Activated T-cell treated with anti-CD3 and anti-CD28 coated beads, Interleukin-2, amount 50 U/mL, for 24 hours (primary cell): ENCODE measurements at regions not wholly inside any gene's neighbourhood (a gene's known extent, or its start where the extent isn't known, plus 50 kb on each side); places are given as distances from the start of the nearest gene placed in this dataset.

ENCODE experiments used
- DNase-seq: peaks from one replicate; pipeline ENCODE4 v3.0.0-alpha.2; 2020
- H3K27ac Mint-ChIP-seq: 2 replicates; pipeline ENCODE4 v1.8.0; 2020; ENCODE audit warnings: mild to moderate bottlenecking, mixed read lengths
- H3K27me3 Mint-ChIP-seq: 2 replicates; pipeline ENCODE4 v1.8.0; 2020; ENCODE audit warnings: mixed read lengths
- H3K36me3 Mint-ChIP-seq: 2 replicates; pipeline ENCODE4 v1.8.0; 2020; ENCODE audit warnings: low read depth, mixed read lengths
- H3K4me1 Mint-ChIP-seq: 2 replicates; pipeline ENCODE4 v1.8.0; 2020; ENCODE audit warnings: low read depth, mixed read lengths
- H3K4me3 Mint-ChIP-seq: 2 replicates; pipeline ENCODE4 v1.8.0; 2020; ENCODE audit warnings: mild to moderate bottlenecking, moderate library complexity, mixed read lengths
- H3K9me3 Mint-ChIP-seq: 2 replicates; pipeline ENCODE4 v1.8.0; 2020; ENCODE audit warnings: mixed read lengths

GRCh38 chr10:3016016-3016415 is 51.3 kb upstream of the PFKP start:
- Mint-ChIP-seq H3K27me3 (peaks cover 38% of the 10 kb centered on the region), H3K36me3 (no peaks in the 10 kb centered on the region), H3K27ac (no peak overlapping the region), H3K4me3 (no peak overlapping the region), H3K4me1 (no peaks in the 10 kb centered on the region), H3K9me3 (peaks cover 2% of the 10 kb centered on the region)
- no peak for DNase-seq

GRCh38 chr10:3014968-3015367 is 52.4 kb upstream of the PFKP start:
- Mint-ChIP-seq H3K9me3 (peaks cover 2% of the 10 kb centered on the region), H3K36me3 (no peaks in the 10 kb centered on the region), H3K4me1 (no peaks in the 10 kb centered on the region), H3K27ac (no peak overlapping the region), H3K27me3 (peaks cover 42% of the 10 kb centered on the region), H3K4me3 (no peak overlapping the region)
- no peak for DNase-seq

- Mint-ChIP-seq H3K4me3 (no peak overlapping the region), H3K9me3 (peaks cover 2% of the 10 kb centered on the region), H3K36me3 (no peaks in the 10 kb centered on the region), H3K27me3 (peaks cover 66% of the 10 kb centered on the region), H3K4me1 (no peaks in the 10 kb centered on the region), H3K27ac (no peak overlapping the region)
- no peak for DNase-seq
These were observed 55.1 kb upstream of the PFKP start for GRCh38 chr10:3012223-3012622.

GRCh38 chr10:3010816-3011460 is 56.4 kb upstream of the PFKP start:
- no peaks in the 10 kb centered on the region for H3K36me3 Mint-ChIP-seq
- no peaks in the 10 kb centered on the region for H3K4me1 Mint-ChIP-seq
- peaks cover 74% of the 10 kb centered on the region for H3K27me3 Mint-ChIP-seq
- H3K4me3 Mint-ChIP-seq = no peak overlapping the region
- no peak overlapping the region for H3K27ac Mint-ChIP-seq
- peaks cover 2% of the 10 kb centered on the region for H3K9me3 Mint-ChIP-seq
- DNase-seq = no peak

- Mint-ChIP-seq H3K27ac (no peak overlapping the region), H3K4me3 (no peak overlapping the region), H3K4me1 (no peaks in the 10 kb centered on the region), H3K9me3 (peaks cover 2% of the 10 kb centered on the region), H3K27me3 (peaks cover 75% of the 10 kb centered on the region), H3K36me3 (no peaks in the 10 kb centered on the region)
- DNase-seq = no peak
These were observed 57.0 kb upstream of the PFKP start for GRCh38 chr10:3010334-3010733.

GRCh38 chr10:3009341-3009740 is 58.0 kb upstream of the PFKP start:
- H3K4me3 Mint-ChIP-seq = no peak overlapping the region
- H3K9me3 Mint-ChIP-seq = peaks cover 2% of the 10 kb centered on the region
- no peak overlapping the region for H3K27ac Mint-ChIP-seq
- no peaks in the 10 kb centered on the region for H3K4me1 Mint-ChIP-seq
- no peaks in the 10 kb centered on the region for H3K36me3 Mint-ChIP-seq
- no peak for DNase-seq
- H3K27me3 Mint-ChIP-seq = peaks cover 70% of the 10 kb centered on the region

GRCh38 chr10:3008518-3009195 is 58.7 kb upstream of the PFKP start:
- Mint-ChIP-seq H3K27me3 (peaks cover 70% of the 10 kb centered on the region), H3K9me3 (peaks cover 2% of the 10 kb centered on the region), H3K4me3 (no peak overlapping the region), H3K27ac (no peak overlapping the region), H3K4me1 (no peaks in the 10 kb centered on the region), H3K36me3 (no peaks in the 10 kb centered on the region)
- no peak for DNase-seq

GRCh38 chr10:3006607-3007006 is 60.7 kb upstream of the PFKP start:
- H3K27me3 Mint-ChIP-seq = peaks cover 49% of the 10 kb centered on the region
- no peak for DNase-seq
- H3K27ac Mint-ChIP-seq = no peak overlapping the region
- no peaks in the 10 kb centered on the region for H3K36me3 Mint-ChIP-seq
- H3K9me3 Mint-ChIP-seq = no peaks in the 10 kb centered on the region
- H3K4me3 Mint-ChIP-seq = no peak overlapping the region
- H3K4me1 Mint-ChIP-seq = peaks cover 10% of the 10 kb centered on the region

- H3K27me3 Mint-ChIP-seq = peaks cover 45% of the 10 kb centered on the region
- peaks cover 10% of the 10 kb centered on the region for H3K4me1 Mint-ChIP-seq
- no peak for DNase-seq
- no peak overlapping the region for H3K27ac Mint-ChIP-seq
- H3K36me3 Mint-ChIP-seq = no peaks in the 10 kb centered on the region
- H3K4me3 Mint-ChIP-seq = no peak overlapping the region
- no peaks in the 10 kb centered on the region for H3K9me3 Mint-ChIP-seq
These were observed 61.3 kb upstream of the PFKP start for GRCh38 chr10:3006093-3006492.

- no peak overlapping the region for H3K4me3 Mint-ChIP-seq
- peaks cover 11% of the 10 kb centered on the region for H3K27me3 Mint-ChIP-seq
- H3K4me1 Mint-ChIP-seq = peaks cover 13% of the 10 kb centered on the region
- no peak overlapping the region for H3K27ac Mint-ChIP-seq
- DNase-seq = no peak
- no peaks in the 10 kb centered on the region for H3K36me3 Mint-ChIP-seq
- no peaks in the 10 kb centered on the region for H3K9me3 Mint-ChIP-seq
These were observed 65.0 kb upstream of the PFKP start for GRCh38 chr10:3002304-3002703.

- no peaks in the 10 kb centered on the region for H3K36me3 Mint-ChIP-seq
- no peaks in the 10 kb centered on the region for H3K9me3 Mint-ChIP-seq
- no peak overlapping the region for H3K4me3 Mint-ChIP-seq
- no peak for DNase-seq
- H3K27me3 Mint-ChIP-seq = no peaks in the 10 kb centered on the region
- H3K4me1 Mint-ChIP-seq = peaks cover 13% of the 10 kb centered on the region
- no peak overlapping the region for H3K27ac Mint-ChIP-seq
These were observed 67.3 kb upstream of the PFKP start for GRCh38 chr10:3000048-3000447.

GRCh38 chr10:2994221-2994961 is 73.0 kb upstream of the PFKP start:
- no peaks in the 10 kb centered on the region for H3K4me1 Mint-ChIP-seq
- no peak overlapping the region for H3K4me3 Mint-ChIP-seq
- H3K9me3 Mint-ChIP-seq = peaks cover under 1% of the 10 kb centered on the region
- H3K27ac Mint-ChIP-seq = no peak overlapping the region
- DNase-seq = no peak
- no peaks in the 10 kb centered on the region for H3K36me3 Mint-ChIP-seq
- peaks cover 21% of the 10 kb centered on the region for H3K27me3 Mint-ChIP-seq

- Mint-ChIP-seq H3K27me3 (peaks cover 27% of the 10 kb centered on the region), H3K36me3 (no peaks in the 10 kb centered on the region), H3K4me3 (no peak overlapping the region), H3K9me3 (peaks cover 5% of the 10 kb centered on the region), H3K4me1 (no peaks in the 10 kb centered on the region), H3K27ac (no peak overlapping the region)
- no peak for DNase-seq
These were observed 73.7 kb upstream of the PFKP start for GRCh38 chr10:2993636-2994035.

- Mint-ChIP-seq H3K9me3 (peaks cover 5% of the 10 kb centered on the region), H3K36me3 (no peaks in the 10 kb centered on the region), H3K27me3 (peaks cover 38% of the 10 kb centered on the region), H3K4me1 (no peaks in the 10 kb centered on the region), H3K27ac (no peak overlapping the region), H3K4me3 (no peak overlapping the region)
- DNase-seq = no peak
These were observed 74.7 kb upstream of the PFKP start for GRCh38 chr10:2992401-2993198.
